ENCODE measurements at regions not wholly inside any gene's neighbourhood (a gene's known extent, or its start where the extent isn't known, plus 50 kb on each side); places are given as distances from the start of the nearest gene placed in this dataset.

GRCh38 chr6:53744321-53744720 is 50.5 kb upstream of the LRRC1 start:
- H3K4me1 ChIP-seq (replicated peaks): no peaks in the 10 kb centered on the region
- TF ChIP-seq POLR2A (IDR thresholded peaks at IDR 0.05) (no peak), POLR2AphosphoS5 (IDR thresholded peaks at IDR 0.05) (peak; percentile 79)
- TF ChIP-seq, protein P1, sequence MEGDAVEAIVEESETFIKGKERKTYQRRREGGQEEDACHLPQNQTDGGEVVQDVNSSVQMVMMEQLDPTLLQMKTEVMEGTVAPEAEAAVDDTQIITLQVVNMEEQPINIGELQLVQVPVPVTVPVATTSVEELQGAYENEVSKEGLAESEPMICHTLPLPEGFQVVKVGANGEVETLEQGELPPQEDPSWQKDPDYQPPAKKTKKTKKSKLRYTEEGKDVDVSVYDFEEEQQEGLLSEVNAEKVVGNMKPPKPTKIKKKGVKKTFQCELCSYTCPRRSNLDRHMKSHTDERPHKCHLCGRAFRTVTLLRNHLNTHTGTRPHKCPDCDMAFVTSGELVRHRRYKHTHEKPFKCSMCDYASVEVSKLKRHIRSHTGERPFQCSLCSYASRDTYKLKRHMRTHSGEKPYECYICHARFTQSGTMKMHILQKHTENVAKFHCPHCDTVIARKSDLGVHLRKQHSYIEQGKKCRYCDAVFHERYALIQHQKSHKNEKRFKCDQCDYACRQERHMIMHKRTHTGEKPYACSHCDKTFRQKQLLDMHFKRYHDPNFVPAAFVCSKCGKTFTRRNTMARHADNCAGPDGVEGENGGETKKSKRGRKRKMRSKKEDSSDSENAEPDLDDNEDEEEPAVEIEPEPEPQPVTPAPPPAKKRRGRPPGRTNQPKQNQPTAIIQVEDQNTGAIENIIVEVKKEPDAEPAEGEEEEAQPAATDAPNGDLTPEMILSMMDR (IDR thresholded peaks at IDR 0.05): no peak
- DNase-seq (ENCODE audit: low spot score): peak; percentile 39
- H3K27me3 ChIP-seq (replicated peaks; ENCODE audit: insufficient read depth): no peaks in the 10 kb centered on the region
- intact Hi-C loops (cut with DNase I): no loop called here
- H3K36me3 ChIP-seq: no peaks in the 10 kb centered on the region
- 52% methylated on average over 4 of the region's 4 CpGs for WGBS
- no peak overlapping the region for H3K27ac ChIP-seq
- no peak overlapping the region for H3K4me3 ChIP-seq
- H3K9me3 ChIP-seq: no peaks in the 10 kb centered on the region

- Histone ChIP-seq H3K36me3 (no peaks in the 10 kb centered on the region), H3K27me3 (replicated peaks; ENCODE audit: insufficient read depth) (no peaks in the 10 kb centered on the region), H3K4me3 (no peak overlapping the region), H3K9me3 (no peaks in the 10 kb centered on the region), H3K27ac (no peak overlapping the region), H3K4me1 (replicated peaks) (no peaks in the 10 kb centered on the region)
- intact Hi-C loops (cut with DNase I): no loop called here
- 81% methylated on average over 10 of the region's 10 CpGs for WGBS
- TF ChIP-seq, protein P1 (IDR thresholded peaks at IDR 0.05): no peak
- no peak for TF ChIP-seq POLR2A (IDR thresholded peaks at IDR 0.05)
- TF ChIP-seq POLR2AphosphoS5 (IDR thresholded peaks at IDR 0.05): no peak
- no peak for DNase-seq (ENCODE audit: low spot score)
Measured at GRCh38 chr6:53741034-53741823, 53.6 kb upstream of the LRRC1 start.

DNA sequence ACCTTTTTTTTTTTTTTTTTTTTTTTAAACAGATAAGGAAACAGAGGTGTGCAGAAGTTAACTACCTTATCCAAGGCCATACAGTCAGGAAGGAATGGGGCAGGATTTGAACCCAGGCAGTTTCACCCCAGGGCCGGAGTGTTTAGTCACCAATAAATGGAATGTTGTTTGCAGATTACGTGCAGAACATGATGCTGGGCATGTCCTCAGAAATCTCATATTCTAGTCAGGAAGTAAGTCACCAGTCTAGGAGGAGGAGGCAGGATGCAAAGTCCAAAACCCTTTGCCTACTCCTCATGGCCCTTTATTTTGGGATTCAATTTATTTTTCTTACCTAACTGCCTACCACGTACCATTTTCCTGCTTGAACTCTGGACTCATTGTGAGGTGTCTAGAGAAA is 57.1 kb upstream of the LRRC1 start:
- 95% methylated on average over 3 of the region's 3 CpGs for WGBS

GRCh38 chr6:53735896-53736295 is 58.9 kb upstream of the LRRC1 start:
- Histone ChIP-seq H3K4me3 (no peak overlapping the region), H3K36me3 (no peaks in the 10 kb centered on the region), H3K27me3 (replicated peaks; ENCODE audit: insufficient read depth) (no peaks in the 10 kb centered on the region), H3K9me3 (no peaks in the 10 kb centered on the region), H3K27ac (no peak overlapping the region), H3K4me1 (replicated peaks) (no peaks in the 10 kb centered on the region)
- 90% methylated on average over 4 of the region's 4 CpGs for WGBS
- TF ChIP-seq POLR2A (IDR thresholded peaks at IDR 0.05) (no peak), POLR2AphosphoS5 (IDR thresholded peaks at IDR 0.05) (no peak)
- TF ChIP-seq, protein P1 (IDR thresholded peaks at IDR 0.05): no peak
- DNase-seq (ENCODE audit: low spot score): no peak
- intact Hi-C loops (cut with DNase I): no loop called here

More for the DNA sequence above, 57.1 kb upstream of the LRRC1 start:
- H3K4me3 ChIP-seq: no peak overlapping the region
- H3K27me3 ChIP-seq (replicated peaks; ENCODE audit: insufficient read depth): no peaks in the 10 kb centered on the region
- no peaks in the 10 kb centered on the region for H3K9me3 ChIP-seq
- intact Hi-C loops (cut with DNase I): no loop called here
- DNase-seq (ENCODE audit: low spot score): no peak
- TF ChIP-seq, protein P1 (IDR thresholded peaks at IDR 0.05): no peak
- no peak for TF ChIP-seq POLR2AphosphoS5 (IDR thresholded peaks at IDR 0.05)
- TF ChIP-seq POLR2A (IDR thresholded peaks at IDR 0.05): no peak
- no peaks in the 10 kb centered on the region for H3K36me3 ChIP-seq
- H3K4me1 ChIP-seq (replicated peaks): no peaks in the 10 kb centered on the region
- H3K27ac ChIP-seq: no peak overlapping the region

All from prostate gland (tissue), 2 donors.